Right lobe of liver (tissue), 6 donors: ENCODE measurements at regions not wholly inside any gene's neighbourhood (a gene's known extent, or its start where the extent isn't known, plus 50 kb on each side); places are given as distances from the start of the nearest gene placed in this dataset.

Source experiments
- ATAC-seq, 4 donors: fragments of 200-7000 bp; cut with Tn5 transposase; one replicate each; pipeline ENCODE4 v1.9.1; 2020; ENCODE audit warnings: mild to moderate bottlenecking in 4 of 4, moderate library complexity in 4 of 4
- DNase-seq, 3 donors: peaks; one replicate each; pipeline ENCODE4 v3.0.0-alpha.2; 2020
- H3K27ac ChIP-seq, 3 donors: fragments of 200-600 bp; one replicate each; pipeline ENCODE4 v1.8.0; 2022
- H3K27me3 ChIP-seq, 2 donors: fragments of 200-600 bp; one replicate each; pipeline ENCODE4 v1.8.0; 2022
- H3K36me3 ChIP-seq, 4 donors: fragments of 200-600 bp; sonication (generic) in 1 of 4; one replicate each; pipeline versions ENCODE4 v1.5.1 to v1.8.0; 2017 to 2022; ENCODE audit warnings: control low read depth in 1 of 4
- H3K4me1 ChIP-seq, 4 donors: fragments of 200-600 bp; sonication (generic) in 1 of 4; one replicate each; pipeline versions ENCODE4 v1.5.1 to v1.8.0; 2017 to 2022; ENCODE audit warnings: control low read depth in 1 of 4
- H3K4me3 ChIP-seq, 3 donors: fragments of 200-600 bp; one replicate each; pipeline ENCODE4 v1.8.0; 2022
- H3K9me3 ChIP-seq, 4 donors: fragments of 200-600 bp; sonication (generic) in 1 of 4; one replicate each; pipeline versions ENCODE4 v1.5.1 to v1.8.0; 2017 to 2022; ENCODE audit warnings: control low read depth in 1 of 4
- CTCF ChIP-seq, 4 donors: fragments of 200-600 bp in 3 of 4; fragments of 450-650 bp in 1 of 4; IDR thresholded peaks; one replicate each; pipeline versions ENCODE4 v1.5.1 to v1.8.0; 2016 to 2022; ENCODE audit warnings: antibody characterized with exemption in 4 of 4, mild to moderate bottlenecking in 2 of 4
- POLR2A ChIP-seq: fragments of 450-650 bp; IDR thresholded peaks from one replicate; pipeline ENCODE4 v1.6.1; 2017; ENCODE audit warnings: antibody characterized with exemption, mild to moderate bottlenecking
- WGBS: methylation state at CpG from one replicate; pipeline ENCODE4 v1.1.6; 2018; ENCODE audit warnings: low coverage, low lambda C conversion rate; ENCODE audit not compliant: insufficient coverage; ENCODE audit errors: missing lambda C conversion rate; 5-methylcytosine and 5-hydroxymethylcytosine counted together
- intact Hi-C, 2 donors: fragments of 100-400 bp; cut with DNase I; formaldehyde crosslinking; loops; one replicate each; pipeline versions ENCODE4 v1.11.2 to v1.14.1; 2022
- donor health status: DM: no; HTN: yes; CAD: no.
- donor health status: DM: no; HTN: no; CAD: no.
- donor health status: DM: no; HTN: no; CAD: no.
- donor health status: DM: no; HTN: yes; CAD: no.
- donor health status: DM: no; HTN: yes; CAD: no.

GRCh38 chr13:24097667-24098066, 62.9 kb upstream of the SPATA13 start:
- TF ChIP-seq CTCF (IDR thresholded peaks at IDR 0.05), result no peak
- no peak for TF ChIP-seq POLR2A
- no peak for ATAC-seq
- no peak for DNase-seq
- no peaks in the 10 kb centered on the region for H3K36me3 ChIP-seq
- no peaks in the 10 kb centered on the region for H3K27me3 ChIP-seq
- 72% methylated on average over 6 of the region's 6 CpGs for WGBS
- intact Hi-C loops, result no loop called here
- peak overlapping the region in 1 of 3 donors; percentile 43 for H3K27ac ChIP-seq
- no peak overlapping the region for H3K4me3 ChIP-seq
- H3K9me3 ChIP-seq, result no peaks in the 10 kb centered on the region
- H3K4me1 ChIP-seq, result no peaks in the 10 kb centered on the region

GRCh38 chr13:24099490-24099889, 61.0 kb upstream of the SPATA13 start:
- Histone ChIP-seq H3K4me3 (no peak overlapping the region), H3K9me3 (no peaks in the 10 kb centered on the region)
- TF ChIP-seq CTCF (IDR thresholded peaks at IDR 0.05) (no peak), POLR2A (no peak)

GRCh38 chr13:24100188-24100587, 60.3 kb upstream of the SPATA13 start:
- DNase-seq, result no peak
- WGBS, result 96% methylated on average over 3 of the region's 3 CpGs
- no peak overlapping the region for H3K4me3 ChIP-seq

More at GRCh38 chr13:24099490-24099889, 61.0 kb upstream of the SPATA13 start:
- Histone ChIP-seq H3K27ac (no peak overlapping the region), H3K27me3 (no peaks in the 10 kb centered on the region), H3K36me3 (no peaks in the 10 kb centered on the region), H3K4me1 (no peaks in the 10 kb centered on the region)
- ATAC-seq (no peak), DNase-seq (no peak)
- WGBS, result 64% methylated on average over 4 of the region's 5 CpGs
- intact Hi-C loops, result no loop called here

GRCh38 chr13:24103782-24104372, 56.6 kb upstream of the SPATA13 start:
- Histone ChIP-seq H3K27ac (no peak overlapping the region), H3K4me3 (no peak overlapping the region), H3K36me3 (no peaks in the 10 kb centered on the region), H3K9me3 (no peaks in the 10 kb centered on the region), H3K4me1 (peaks cover 0 to 15% (median 0%) of the 10 kb centered on the region in 4 donors), H3K27me3 (no peaks in the 10 kb centered on the region)
- DNase-seq (no peak), ATAC-seq (no peak)
- TF ChIP-seq CTCF (IDR thresholded peaks at IDR 0.05), result no peak
- no peak for TF ChIP-seq POLR2A
- WGBS, result 59% methylated on average over 9 of the region's 9 CpGs
- intact Hi-C loops, result no loop called here

More at GRCh38 chr13:24100188-24100587, 60.3 kb upstream of the SPATA13 start:
- Histone ChIP-seq H3K27me3 (no peaks in the 10 kb centered on the region), H3K4me1 (no peaks in the 10 kb centered on the region), H3K9me3 (no peaks in the 10 kb centered on the region), H3K27ac (no peak overlapping the region), H3K36me3 (no peaks in the 10 kb centered on the region)
- TF ChIP-seq POLR2A, result no peak
- TF ChIP-seq CTCF (IDR thresholded peaks at IDR 0.05), result no peak
- no peak for ATAC-seq
- intact Hi-C loops, result no loop called here
